ENCODE measurements at regions not wholly inside any gene's neighbourhood (a gene's known extent, or its start where the extent isn't known, plus 50 kb on each side); places are given as distances from the start of the nearest gene placed in this dataset.

DNA sequence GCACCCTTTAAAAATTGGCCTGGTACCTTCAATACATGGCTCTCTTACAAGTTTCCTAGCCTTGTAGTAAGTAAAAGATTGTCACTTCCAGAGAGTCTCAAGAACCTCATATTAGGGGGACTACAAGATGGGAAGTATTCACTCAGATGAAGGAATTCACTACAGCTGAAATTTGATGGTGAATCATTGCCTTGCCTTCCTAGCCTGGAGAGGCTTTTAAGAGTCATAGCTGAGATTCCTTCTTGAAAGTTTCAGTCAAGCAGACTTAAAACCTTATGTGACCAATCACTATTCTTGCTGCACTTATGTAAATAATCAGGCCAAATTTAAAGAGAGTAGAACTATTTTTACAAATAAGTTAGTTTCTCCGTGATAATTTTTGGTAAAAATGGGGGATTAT, 451.6 kb downstream of the TRHDE start:
- Histone ChIP-seq H3K4me3 (no peak overlapping the region), H3K4me2 (no peak overlapping the region), H3K27ac (no peak overlapping the region), H3K27me3 (no peaks in the 10 kb centered on the region), H2AFZ (no peak overlapping the region), H3K9me3 (ENCODE audit: low read depth) (no peaks in the 10 kb centered on the region), H3K4me1 (ENCODE audit: insufficient read depth) (no peaks in the 10 kb centered on the region), H3K9me2 (replicated peaks; ENCODE audit: insufficient read depth) (no peaks in the 10 kb centered on the region), H3K79me2 (no peaks in the 10 kb centered on the region), H3K36me3 (replicated peaks; ENCODE audit: insufficient read depth, low read depth) (no peaks in the 10 kb centered on the region), H4K20me1 (ENCODE audit: insufficient read depth, poor library complexity, severe bottlenecking) (no peaks in the 10 kb centered on the region)
- no peak for DNase-seq (ENCODE audit: low spot score)
- TF ChIP-seq EZH2 (IDR thresholded peaks at IDR 0.05; ENCODE audit: borderline replicate concordance): no peak
- TF ChIP-seq EZH2phosphoT487 (IDR thresholded peaks at IDR 0.05; ENCODE audit: low read depth, severe bottlenecking, unreplicated experiment): no peak
- TF ChIP-seq CTCF (IDR thresholded peaks at IDR 0.05; ENCODE audit: poor library complexity): no peak
- WGBS (ENCODE audit: low lambda C conversion rate, missing lambda C conversion rate): 79% methylated on average over 1 of the region's 1 CpG

- Histone ChIP-seq H3K27ac (no peak overlapping the region), H3K4me3 (no peak overlapping the region), H3K9me2 (replicated peaks; ENCODE audit: insufficient read depth) (no peaks in the 10 kb centered on the region), H2AFZ (no peak overlapping the region), H3K4me1 (ENCODE audit: insufficient read depth) (no peaks in the 10 kb centered on the region), H3K9me3 (ENCODE audit: low read depth) (no peaks in the 10 kb centered on the region), H3K4me2 (no peak overlapping the region), H3K79me2 (no peaks in the 10 kb centered on the region), H3K36me3 (replicated peaks; ENCODE audit: insufficient read depth, low read depth) (no peaks in the 10 kb centered on the region), H3K27me3 (no peaks in the 10 kb centered on the region), H4K20me1 (ENCODE audit: insufficient read depth, poor library complexity, severe bottlenecking) (no peaks in the 10 kb centered on the region)
- no peak for DNase-seq (ENCODE audit: low spot score)
- TF ChIP-seq EZH2phosphoT487 (IDR thresholded peaks at IDR 0.05; ENCODE audit: low read depth, severe bottlenecking, unreplicated experiment) (no peak), CTCF (IDR thresholded peaks at IDR 0.05; ENCODE audit: poor library complexity) (no peak), EZH2 (IDR thresholded peaks at IDR 0.05; ENCODE audit: borderline replicate concordance) (no peak)
- WGBS (ENCODE audit: low lambda C conversion rate, missing lambda C conversion rate): 87% methylated on average over 1 of the region's 1 CpG
These were observed 457.4 kb downstream of the TRHDE start for GRCh38 chr12:72729451-72730010.

DNA sequence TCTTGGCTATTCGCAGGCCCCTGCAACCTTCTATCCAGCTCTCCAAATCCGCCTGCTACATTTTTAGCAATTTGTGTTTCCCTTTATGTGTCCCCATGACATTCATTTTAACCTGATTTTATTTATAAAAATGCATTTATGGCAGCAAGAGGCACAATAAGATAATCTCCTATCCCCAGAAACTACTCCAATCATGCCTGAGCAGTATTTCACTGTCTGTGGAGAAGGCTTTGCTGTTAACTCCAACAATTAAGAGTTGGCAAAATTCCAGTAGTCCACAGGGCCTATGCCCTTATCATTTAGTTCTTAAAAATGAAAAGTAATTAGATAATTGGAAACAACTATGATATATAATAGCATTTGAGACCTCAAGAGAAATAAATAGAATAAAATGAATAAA, 462.4 kb downstream of the TRHDE start:
- Histone ChIP-seq H3K27me3 (no peaks in the 10 kb centered on the region), H2AFZ (no peak overlapping the region), H3K4me3 (no peak overlapping the region), H3K79me2 (no peaks in the 10 kb centered on the region), H3K9me2 (replicated peaks; ENCODE audit: insufficient read depth) (no peaks in the 10 kb centered on the region), H3K4me1 (ENCODE audit: insufficient read depth) (no peaks in the 10 kb centered on the region), H3K27ac (no peak overlapping the region), H3K36me3 (replicated peaks; ENCODE audit: insufficient read depth, low read depth) (no peaks in the 10 kb centered on the region), H4K20me1 (ENCODE audit: insufficient read depth, poor library complexity, severe bottlenecking) (no peaks in the 10 kb centered on the region), H3K9me3 (ENCODE audit: low read depth) (no peaks in the 10 kb centered on the region), H3K4me2 (no peak overlapping the region)
- TF ChIP-seq CTCF (IDR thresholded peaks at IDR 0.05; ENCODE audit: poor library complexity) (no peak), EZH2phosphoT487 (IDR thresholded peaks at IDR 0.05; ENCODE audit: low read depth, severe bottlenecking, unreplicated experiment) (no peak), EZH2 (IDR thresholded peaks at IDR 0.05; ENCODE audit: borderline replicate concordance) (no peak)
- DNase-seq (ENCODE audit: low spot score): no peak
- 91% methylated on average over 2 of the region's 2 CpGs for WGBS (ENCODE audit: low lambda C conversion rate, missing lambda C conversion rate)

DNA sequence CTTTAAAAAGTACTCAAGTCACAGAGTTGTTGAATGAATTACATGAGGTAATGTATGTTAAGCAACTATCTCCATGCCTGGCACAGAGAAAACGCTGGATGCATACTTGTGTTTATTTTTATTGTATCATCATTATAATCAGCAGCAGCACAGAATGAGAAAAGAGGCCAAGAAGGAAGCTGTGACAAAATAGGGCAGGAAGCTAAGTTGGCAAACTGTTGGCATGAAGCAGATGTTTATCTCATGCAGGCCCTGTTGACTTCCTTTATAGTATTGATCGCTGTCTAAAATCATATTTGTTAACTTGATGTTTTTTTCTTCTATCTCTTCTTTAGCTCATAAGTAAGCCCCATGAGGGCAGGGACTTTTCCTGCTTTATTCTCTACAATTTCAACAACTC, 466.6 kb downstream of the TRHDE start:
- Histone ChIP-seq H3K79me2 (no peaks in the 10 kb centered on the region), H4K20me1 (ENCODE audit: insufficient read depth, poor library complexity, severe bottlenecking) (no peaks in the 10 kb centered on the region), H2AFZ (no peak overlapping the region), H3K4me1 (ENCODE audit: insufficient read depth) (no peaks in the 10 kb centered on the region), H3K4me2 (no peak overlapping the region), H3K9me2 (replicated peaks; ENCODE audit: insufficient read depth) (no peaks in the 10 kb centered on the region), H3K4me3 (no peak overlapping the region), H3K27ac (no peak overlapping the region), H3K9me3 (ENCODE audit: low read depth) (no peaks in the 10 kb centered on the region), H3K36me3 (replicated peaks; ENCODE audit: insufficient read depth, low read depth) (no peaks in the 10 kb centered on the region), H3K27me3 (no peaks in the 10 kb centered on the region)
- no peak for DNase-seq (ENCODE audit: low spot score)
- 87% methylated on average over 2 of the region's 2 CpGs for WGBS (ENCODE audit: low lambda C conversion rate, missing lambda C conversion rate)
- no peak for TF ChIP-seq CTCF (IDR thresholded peaks at IDR 0.05; ENCODE audit: poor library complexity)
- no peak for TF ChIP-seq EZH2phosphoT487 (IDR thresholded peaks at IDR 0.05; ENCODE audit: low read depth, severe bottlenecking, unreplicated experiment)
- no peak for TF ChIP-seq EZH2 (IDR thresholded peaks at IDR 0.05; ENCODE audit: borderline replicate concordance)

Data from hepatocyte (in vitro differentiated cells).